ENCODE measurements at regions not wholly inside any gene's neighbourhood (a gene's known extent, or its start where the extent isn't known, plus 50 kb on each side); places are given as distances from the start of the nearest gene placed in this dataset.

DNA sequence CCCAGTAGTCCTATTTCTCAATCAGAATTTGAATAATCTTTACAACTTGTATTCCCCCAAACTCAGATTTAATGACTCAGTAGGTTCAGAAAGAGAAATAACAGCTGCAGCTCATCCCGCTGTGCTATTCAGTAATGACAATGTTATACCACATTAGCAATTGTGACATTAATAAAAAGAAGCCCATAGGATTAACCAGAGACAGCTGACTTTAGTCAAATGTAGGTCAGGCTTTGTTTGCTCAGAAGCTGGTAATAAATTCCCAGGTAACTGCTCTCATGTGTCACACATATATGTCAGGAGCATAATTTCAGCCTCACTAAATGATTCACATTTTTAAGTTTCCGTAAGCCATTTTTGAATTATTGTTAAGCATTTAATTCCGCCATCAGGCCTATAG is 222.0 kb upstream of the UBE2E2 start:
- Histone ChIP-seq H3K27ac (ENCODE audit: insufficient read length, low read depth, low read length) (no peak overlapping the region), H2BK20ac (ENCODE audit: low read depth, low read length, poor library complexity, severe bottlenecking) (no peak overlapping the region), H2BK5ac (ENCODE audit: insufficient read length, low read length) (no peak overlapping the region), H3K18ac (ENCODE audit: insufficient read length, low read depth, low read length) (no peak overlapping the region), H4K8ac (replicated peaks; ENCODE audit: insufficient read length, low read depth, low read length) (no peak overlapping the region), H2BK120ac (ENCODE audit: low read depth, low read length, poor library complexity, severe bottlenecking) (no peak overlapping the region), H2BK15ac (ENCODE audit: low read depth, low read length) (no peak overlapping the region), H4K91ac (ENCODE audit: insufficient read length, low read depth, low read length) (no peak overlapping the region), H2AFZ (ENCODE audit: low read length) (no peak overlapping the region), H3K4me2 (ENCODE audit: insufficient read depth, insufficient read length, low read length) (no peak overlapping the region), H3K9me3 (ENCODE audit: control insufficient read depth, low read depth, low read length) (no peaks in the 10 kb centered on the region), H3T11ph (ENCODE audit: low read length) (no peak overlapping the region), H4K20me1 (ENCODE audit: control insufficient read depth, insufficient read depth, insufficient read length) (no peaks in the 10 kb centered on the region), H3K4ac (ENCODE audit: low read depth, low read length) (no peak overlapping the region), H3K79me2 (ENCODE audit: insufficient read depth, low read length) (no peaks in the 10 kb centered on the region), H3K56ac (ENCODE audit: insufficient read length, low read depth, low read length) (no peak overlapping the region), H3K4me1 (ENCODE audit: insufficient read depth, low read length) (no peaks in the 10 kb centered on the region), H2BK12ac (ENCODE audit: insufficient read length, low read depth, low read length) (no peak overlapping the region), H3K27me3 (ENCODE audit: insufficient read depth, low read length) (no peaks in the 10 kb centered on the region), H3K14ac (ENCODE audit: insufficient read depth, low read length) (no peak overlapping the region), H2AK5ac (ENCODE audit: insufficient read length, low read length) (no peak overlapping the region), H4K5ac (ENCODE audit: insufficient read length, low read depth, low read length) (no peak overlapping the region), H3K9ac (ENCODE audit: extremely low read depth, insufficient read length, low read length) (no peak overlapping the region), H3K23me2 (ENCODE audit: insufficient read length, low read depth, low read length, poor library complexity, severe bottlenecking) (no peaks in the 10 kb centered on the region), H3K79me1 (ENCODE audit: insufficient read depth, low read depth, low read length, poor library complexity, severe bottlenecking) (no peaks in the 10 kb centered on the region), H3K23ac (ENCODE audit: insufficient read length, low read depth, low read length) (no peak overlapping the region)
- H3K4me3 Mint-ChIP-seq = no peak overlapping the region
- peaks cover 5 to 17% of the 10 kb centered on the region in 2 experiments for H3K4me1 Mint-ChIP-seq
- H3K27ac Mint-ChIP-seq = no peak overlapping the region
- no peaks in the 10 kb centered on the region; the same call in 1 of the 2 replicates for H3K27me3 Mint-ChIP-seq (ENCODE audit: low read depth)
- no peaks in the 10 kb centered on the region for H3K36me3 Mint-ChIP-seq (ENCODE audit: insufficient read depth in 1 of 3, low read depth in 3 of 3)
- no peak for TF ChIP-seq CTCF (conservative IDR thresholded peaks at IDR 0.05)
- no peak for DNase-seq
- H3K9me3 Mint-ChIP-seq = no peaks in the 10 kb centered on the region
- WGBS (ENCODE audit: extremely low coverage, insufficient read length, low lambda C conversion rate) = no CpG with 5 or more reads among the region's 3 CpGs
